ENCODE measurements at regions not wholly inside any gene's neighbourhood (a gene's known extent, or its start where the extent isn't known, plus 50 kb on each side); places are given as distances from the start of the nearest gene placed in this dataset.
"Not testable (repeated sequence)": the region's sequence is repeated elsewhere in the genome, so short reads cannot be mapped to it uniquely, and the experiment has no call there.

- no peak for DNase-seq (ENCODE audit: low read depth)
- TF ChIP-seq CTCF (IDR thresholded peaks at IDR 0.05; ENCODE audit: insufficient read depth, low read depth, low read length, missing control alignments), result no peak
- H3K4me3 ChIP-seq (ENCODE audit: low read depth, low read length), result no peak overlapping the region
These were observed 172.9 kb upstream of the PPP1R26 start for GRCh38 chr9:135306699-135307098.

GRCh38 chr9:135307300-135307699 lies 172.3 kb upstream of the PPP1R26 start:
- no peak for TF ChIP-seq CTCF (IDR thresholded peaks at IDR 0.05; ENCODE audit: insufficient read depth, low read depth, low read length, missing control alignments)
- H3K4me3 ChIP-seq (ENCODE audit: low read depth, low read length), result no peak overlapping the region
- no peak for DNase-seq (ENCODE audit: low read depth)

- not testable (repeated sequence) for DNase-seq (ENCODE audit: low read depth); H3K4me3 ChIP-seq (ENCODE audit: low read depth, low read length)
These were observed 171.7 kb upstream of the PPP1R26 start for GRCh38 chr9:135307919-135308318.

GRCh38 chr9:135308821-135309762 lies 170.5 kb upstream of the PPP1R26 start:
- H3K4me3 ChIP-seq (ENCODE audit: low read depth, low read length), result no peak overlapping the region
- DNase-seq (ENCODE audit: low read depth), result no peak
- TF ChIP-seq CTCF (IDR thresholded peaks at IDR 0.05; ENCODE audit: insufficient read depth, low read depth, low read length, missing control alignments), result no peak

GRCh38 chr9:135309763-135310125 lies 169.8 kb upstream of the PPP1R26 start:
- no peak for TF ChIP-seq CTCF (IDR thresholded peaks at IDR 0.05; ENCODE audit: insufficient read depth, low read depth, low read length, missing control alignments)
- no peak overlapping the region for H3K4me3 ChIP-seq (ENCODE audit: low read depth, low read length)
- DNase-seq (ENCODE audit: low read depth), result no peak

- H3K4me3 ChIP-seq (ENCODE audit: low read depth, low read length), result no peak overlapping the region
- no peak for DNase-seq (ENCODE audit: low read depth)
- no peak for TF ChIP-seq CTCF (IDR thresholded peaks at IDR 0.05; ENCODE audit: insufficient read depth, low read depth, low read length, missing control alignments)
These were observed 169.4 kb upstream of the PPP1R26 start for GRCh38 chr9:135310134-135310533.

- DNase-seq (ENCODE audit: low read depth), result no peak
- no peak for TF ChIP-seq CTCF (IDR thresholded peaks at IDR 0.05; ENCODE audit: insufficient read depth, low read depth, low read length, missing control alignments)
These were observed 164.0 kb upstream of the PPP1R26 start for GRCh38 chr9:135315572-135315971.

More at GRCh38 chr9:135315572-135315971, 164.0 kb upstream of the PPP1R26 start:
- no peak overlapping the region for H3K4me3 ChIP-seq (ENCODE audit: low read depth, low read length)
